Uterus (tissue), 2 donors: ENCODE measurements at regions not wholly inside any gene's neighbourhood (a gene's known extent, or its start where the extent isn't known, plus 50 kb on each side); places are given as distances from the start of the nearest gene placed in this dataset.

Experiments
- POLR2A ChIP-seq, 2 donors: fragments of 450-650 bp; IDR thresholded peaks; one replicate each; pipeline ENCODE4 v1.6.1; 2016; ENCODE audit warnings: antibody characterized with exemption in 2 of 2, mild to moderate bottlenecking in 1 of 2, moderate library complexity in 1 of 2
- TF ChIP-seq, protein P1 (sequence below), 4 experiments: fragments of 200-600 bp in 2 of 4; fragments of 450-650 bp in 2 of 4; sonication (generic) in 2 of 4; IDR thresholded peaks; one replicate each; pipeline ENCODE4 v1.5.1; 2016 to 2019; ENCODE audit warnings: antibody characterized with exemption in 4 of 4, mild to moderate bottlenecking in 2 of 4, moderate library complexity in 1 of 4

DNA sequence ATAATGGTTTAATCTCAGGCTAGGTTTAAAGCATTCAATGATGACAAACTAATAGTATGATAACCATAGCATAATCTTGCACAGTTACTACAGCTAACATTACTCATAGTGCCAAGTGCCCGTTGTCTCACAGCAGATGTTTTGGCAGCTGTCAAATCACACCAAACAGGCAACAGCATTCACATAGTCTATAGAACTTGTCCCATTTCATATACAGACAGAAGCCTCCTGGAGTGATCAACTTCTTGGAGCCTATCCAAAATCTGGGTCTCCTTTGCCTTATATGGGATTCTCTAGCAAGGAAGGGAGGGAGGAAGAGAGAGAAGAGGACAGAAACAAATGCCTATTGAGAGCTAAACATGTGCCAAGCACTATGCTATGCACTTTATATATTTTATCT, 250.6 kb upstream of the ZP4 start:
- TF ChIP-seq, protein P1, sequence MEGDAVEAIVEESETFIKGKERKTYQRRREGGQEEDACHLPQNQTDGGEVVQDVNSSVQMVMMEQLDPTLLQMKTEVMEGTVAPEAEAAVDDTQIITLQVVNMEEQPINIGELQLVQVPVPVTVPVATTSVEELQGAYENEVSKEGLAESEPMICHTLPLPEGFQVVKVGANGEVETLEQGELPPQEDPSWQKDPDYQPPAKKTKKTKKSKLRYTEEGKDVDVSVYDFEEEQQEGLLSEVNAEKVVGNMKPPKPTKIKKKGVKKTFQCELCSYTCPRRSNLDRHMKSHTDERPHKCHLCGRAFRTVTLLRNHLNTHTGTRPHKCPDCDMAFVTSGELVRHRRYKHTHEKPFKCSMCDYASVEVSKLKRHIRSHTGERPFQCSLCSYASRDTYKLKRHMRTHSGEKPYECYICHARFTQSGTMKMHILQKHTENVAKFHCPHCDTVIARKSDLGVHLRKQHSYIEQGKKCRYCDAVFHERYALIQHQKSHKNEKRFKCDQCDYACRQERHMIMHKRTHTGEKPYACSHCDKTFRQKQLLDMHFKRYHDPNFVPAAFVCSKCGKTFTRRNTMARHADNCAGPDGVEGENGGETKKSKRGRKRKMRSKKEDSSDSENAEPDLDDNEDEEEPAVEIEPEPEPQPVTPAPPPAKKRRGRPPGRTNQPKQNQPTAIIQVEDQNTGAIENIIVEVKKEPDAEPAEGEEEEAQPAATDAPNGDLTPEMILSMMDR (IDR thresholded peaks at IDR 0.05): no peak
- TF ChIP-seq POLR2A (IDR thresholded peaks at IDR 0.05): no peak
